ENCODE measurements at regions not wholly inside any gene's neighbourhood (a gene's known extent, or its start where the extent isn't known, plus 50 kb on each side); places are given as distances from the start of the nearest gene placed in this dataset.

GRCh38 chr11:69545976-69546617 is 64.6 kb downstream of the LINC01488 start:
- no peak for DNase-seq

- peak; percentile 69 for DNase-seq
Measured at GRCh38 chr11:69546735-69547370, 65.4 kb downstream of the LINC01488 start.

DNA sequence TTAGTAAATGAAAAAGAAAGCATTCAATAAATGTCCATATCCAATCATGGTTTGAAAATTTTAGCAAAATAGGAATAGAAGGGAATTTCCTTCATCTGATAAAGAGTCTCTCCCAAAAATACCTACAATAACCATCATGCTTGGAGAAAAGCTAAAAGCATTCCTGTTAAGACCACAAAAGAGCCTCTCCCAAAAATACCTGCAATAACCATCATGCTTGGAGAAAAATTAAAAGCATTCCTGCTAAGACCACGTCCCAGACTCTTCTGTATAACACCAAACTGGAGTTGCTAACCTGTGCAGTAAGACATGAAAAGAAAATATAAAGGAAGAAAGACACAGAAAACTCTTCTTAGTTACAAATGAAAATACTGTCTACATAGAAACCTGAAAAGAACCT is 69.4 kb downstream of the LINC01488 start:
- DNase-seq: no peak

DNA sequence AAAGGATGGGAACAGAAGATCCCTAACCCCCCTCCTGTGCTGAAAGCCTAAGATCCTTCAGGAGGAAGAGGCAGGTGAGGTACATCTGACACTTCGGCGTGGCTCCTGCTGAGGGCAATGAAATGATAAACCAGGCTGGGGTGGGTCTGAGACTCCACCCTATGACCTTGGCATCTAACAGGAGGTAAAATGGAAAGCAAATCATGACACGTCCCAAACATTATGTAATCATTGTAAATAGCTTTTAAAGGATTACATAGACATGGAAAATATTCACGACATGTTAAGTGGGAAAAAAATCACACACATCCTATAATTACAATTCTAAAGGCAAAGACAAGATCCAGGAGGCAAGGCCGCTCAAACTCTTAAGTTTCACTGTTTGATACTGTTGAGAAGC is 70.5 kb downstream of the LINC01488 start:
- no peak for DNase-seq

DNA sequence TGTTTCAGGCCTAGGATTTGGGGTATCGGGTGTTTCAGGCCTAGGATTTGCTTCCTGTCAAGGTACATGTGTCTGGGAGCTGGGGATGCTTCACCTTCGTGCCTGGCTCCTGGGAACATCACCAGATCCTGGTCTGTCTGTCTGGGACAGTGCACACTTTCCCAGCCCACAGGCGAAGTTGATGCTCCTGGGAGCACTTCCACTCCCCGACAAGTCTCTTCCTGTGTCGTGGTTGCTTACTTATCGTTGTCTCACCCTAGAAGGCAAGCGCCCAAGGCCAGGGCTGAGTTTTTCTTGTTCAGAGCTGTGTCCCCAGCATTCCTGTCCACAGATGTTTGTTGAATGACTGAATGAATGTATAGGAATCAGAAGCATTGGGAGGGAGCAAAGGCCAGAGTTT is 71.5 kb downstream of the LINC01488 start:
- no peak for DNase-seq

DNA sequence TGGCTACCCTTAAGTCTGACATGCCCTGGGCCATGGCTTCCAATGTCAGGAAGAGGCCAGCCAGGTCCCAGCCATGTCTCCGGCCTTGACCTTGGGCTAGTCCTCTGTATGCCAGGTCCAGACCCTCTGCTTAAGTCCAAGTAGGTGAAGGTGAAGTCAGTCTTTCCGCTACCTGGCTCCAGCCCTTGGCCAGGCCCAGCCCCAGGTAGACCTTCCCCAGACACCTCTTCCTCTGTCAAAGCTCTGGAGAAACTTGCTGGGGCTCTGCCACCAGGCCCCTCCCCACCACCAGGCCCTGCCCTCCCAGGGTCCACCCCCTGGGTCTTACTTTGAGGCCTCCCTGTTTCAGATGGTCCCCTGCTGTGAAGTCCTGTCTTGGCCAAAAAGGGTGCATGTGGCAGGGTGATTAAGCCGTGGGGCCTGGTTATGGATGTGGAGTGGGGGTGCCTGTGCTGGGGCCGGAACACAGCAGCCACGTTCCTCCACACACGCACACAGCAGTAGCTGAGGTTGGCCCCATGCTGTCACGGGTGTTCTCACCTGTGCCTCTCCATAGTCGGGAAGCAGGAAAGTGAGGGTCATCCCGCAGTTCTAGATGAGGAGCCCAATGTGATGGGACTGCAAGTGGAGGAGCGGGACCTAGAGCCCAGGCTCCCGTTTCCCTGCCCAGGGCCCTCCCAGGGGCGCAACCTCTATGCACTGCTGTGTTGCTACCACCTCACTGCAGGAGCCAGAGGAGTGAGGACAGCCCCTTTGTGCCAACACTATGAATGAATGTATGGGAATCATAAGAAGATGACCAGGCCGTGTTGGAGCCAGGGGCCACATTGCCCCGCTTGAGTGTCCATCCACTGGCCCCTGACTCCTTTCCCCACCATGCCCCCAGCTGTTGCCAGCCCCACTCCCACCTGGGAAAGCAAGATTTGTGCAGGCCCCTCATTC is 72.2 kb downstream of the LINC01488 start:
- no peak for DNase-seq

GRCh38 chr11:69554849-69555248 is 73.4 kb downstream of the LINC01488 start:
- DNase-seq: no peak

- DNase-seq: no peak
Measured at GRCh38 chr11:69557266-69557665, 75.8 kb downstream of the LINC01488 start.

- peak; percentile 46 for DNase-seq
Measured at GRCh38 chr11:69558519-69558941, 77.1 kb downstream of the LINC01488 start.

GRCh38 chr11:69559181-69559580 is 77.7 kb downstream of the LINC01488 start:
- DNase-seq: no peak

GRCh38 chr11:69560141-69560790 is 78.8 kb downstream of the LINC01488 start:
- DNase-seq: no peak

DNA sequence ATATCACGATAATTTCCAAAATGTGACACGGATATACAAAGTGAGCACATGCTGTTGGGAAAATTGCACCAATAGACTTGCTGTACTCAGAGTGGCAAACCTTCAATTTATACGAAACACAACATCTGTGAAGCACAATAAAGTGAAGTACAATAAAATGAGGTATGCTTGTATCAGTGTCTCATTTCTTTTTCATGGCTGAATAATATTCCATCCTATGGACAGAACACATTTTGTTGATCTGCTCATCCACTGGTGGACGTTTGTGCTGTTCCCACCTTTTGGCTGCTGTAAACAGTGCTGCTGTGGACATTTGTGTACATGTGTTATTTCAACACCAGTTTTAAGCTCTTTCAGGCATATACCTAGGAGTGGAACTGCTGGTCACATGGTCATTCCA is 78.7 kb upstream of the CCND1 start:
- no peak for DNase-seq

DNA sequence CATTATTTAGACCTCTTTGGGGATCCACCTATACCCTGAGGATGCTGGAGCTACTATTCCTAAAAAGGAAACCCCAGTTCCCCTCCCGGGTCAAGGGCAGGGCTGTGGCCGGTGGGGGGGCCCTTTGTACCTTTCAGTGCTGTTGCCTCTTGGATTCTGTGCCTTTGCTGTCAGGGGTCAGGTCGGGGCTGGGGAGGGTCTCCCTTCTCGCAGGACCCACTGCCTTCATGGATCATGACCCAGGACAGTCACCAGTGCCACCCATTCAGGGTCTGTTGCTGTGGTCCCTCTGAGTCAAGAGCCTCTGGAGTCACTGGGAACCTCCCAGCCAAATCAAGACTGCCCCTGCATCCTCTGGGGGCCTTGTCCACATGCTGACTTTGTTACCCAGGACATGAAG is 78.1 kb upstream of the CCND1 start:
- DNase-seq: no peak

GRCh38 chr11:69563306-69563705 is 77.7 kb upstream of the CCND1 start:
- no peak for DNase-seq

- no peak for DNase-seq
Measured at GRCh38 chr11:69563946-69564775, 76.8 kb upstream of the CCND1 start.

- no peak for DNase-seq
Measured at GRCh38 chr11:69566001-69566400, 75.0 kb upstream of the CCND1 start.

GRCh38 chr11:69567951-69568808 is 72.8 kb upstream of the CCND1 start:
- DNase-seq: no peak

DNA sequence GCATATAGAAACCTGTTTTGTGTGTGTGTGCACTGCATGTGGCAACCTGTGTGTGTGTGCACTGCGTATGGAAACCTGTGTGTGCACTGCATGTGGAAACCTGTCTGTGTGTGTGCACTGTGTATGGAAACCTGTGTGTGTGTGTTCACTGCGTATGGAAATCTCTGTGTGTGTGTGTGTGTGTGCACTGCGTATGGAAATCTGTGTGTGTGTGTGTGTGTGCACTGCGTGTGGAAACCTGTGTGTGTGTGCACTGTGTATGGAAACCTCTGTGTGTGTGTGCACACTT is 72.2 kb upstream of the CCND1 start:
- DNase-seq: no peak

- no peak for DNase-seq
Measured at GRCh38 chr11:69569306-69570200, 71.4 kb upstream of the CCND1 start.

- no peak for DNase-seq
Measured at GRCh38 chr11:69572233-69572860, 68.6 kb upstream of the CCND1 start.

Data from activated naive CD4-positive, alpha-beta T cell treated with anti-CD3 and anti-CD28 coated beads, Interleukin-2, amount 50 U/mL, for 16 hours (primary cell).